ENCODE measurements at regions not wholly inside any gene's neighbourhood (a gene's known extent, or its start where the extent isn't known, plus 50 kb on each side); places are given as distances from the start of the nearest gene placed in this dataset.

- Histone ChIP-seq H3K36me3 (ENCODE audit: control insufficient read depth in 1 of 2, insufficient read depth in 2 of 2, low read length in 2 of 2) (no peaks in the 10 kb centered on the region), H3K4me3 (ENCODE audit: low read depth in 1 of 2, low read length in 2 of 2) (no peak overlapping the region), H3K4me1 (ENCODE audit: control insufficient read depth in 1 of 2, insufficient read depth in 2 of 2, low read length in 2 of 2) (no peaks in the 10 kb centered on the region), H3K9me3 (ENCODE audit: control insufficient read depth in 1 of 2, low read length in 2 of 2) (no peaks in the 10 kb centered on the region), H3K27me3 (ENCODE audit: low read depth, low read length) (no peaks in the 10 kb centered on the region), H3K27ac (ENCODE audit: low read length) (no peak overlapping the region)
Observed at GRCh38 chr1:106027871-106028270, 1028.6 kb upstream of the PRMT6 start.

DNA sequence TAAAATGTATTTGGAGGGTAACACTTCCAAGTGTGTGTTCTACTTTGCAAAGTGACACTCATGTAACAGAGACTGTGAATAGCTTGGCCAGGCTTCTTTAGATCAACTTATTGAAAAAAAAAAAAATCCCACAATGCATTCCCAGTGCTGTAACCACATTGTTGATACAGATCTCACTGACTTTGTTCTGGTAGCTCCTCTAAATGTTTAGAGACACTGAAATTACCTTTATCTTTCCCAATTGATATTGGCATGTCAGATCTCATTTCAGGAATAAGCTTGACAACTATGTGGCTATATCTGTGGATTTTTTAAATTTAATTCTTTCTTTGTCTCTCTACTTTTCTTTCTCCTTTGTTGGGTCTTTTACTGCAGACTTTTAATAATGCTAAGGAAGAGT lies 1018.9 kb upstream of the PRMT6 start:
- Histone ChIP-seq H3K27me3 (ENCODE audit: low read depth, low read length) (no peaks in the 10 kb centered on the region), H3K36me3 (ENCODE audit: control insufficient read depth in 1 of 2, insufficient read depth in 2 of 2, low read length in 2 of 2) (no peaks in the 10 kb centered on the region), H3K9me3 (ENCODE audit: control insufficient read depth in 1 of 2, low read length in 2 of 2) (no peaks in the 10 kb centered on the region), H3K4me3 (ENCODE audit: low read depth in 1 of 2, low read length in 2 of 2) (no peak overlapping the region), H3K27ac (ENCODE audit: low read length) (no peak overlapping the region), H3K4me1 (ENCODE audit: control insufficient read depth in 1 of 2, insufficient read depth in 2 of 2, low read length in 2 of 2) (no peaks in the 10 kb centered on the region)

DNA sequence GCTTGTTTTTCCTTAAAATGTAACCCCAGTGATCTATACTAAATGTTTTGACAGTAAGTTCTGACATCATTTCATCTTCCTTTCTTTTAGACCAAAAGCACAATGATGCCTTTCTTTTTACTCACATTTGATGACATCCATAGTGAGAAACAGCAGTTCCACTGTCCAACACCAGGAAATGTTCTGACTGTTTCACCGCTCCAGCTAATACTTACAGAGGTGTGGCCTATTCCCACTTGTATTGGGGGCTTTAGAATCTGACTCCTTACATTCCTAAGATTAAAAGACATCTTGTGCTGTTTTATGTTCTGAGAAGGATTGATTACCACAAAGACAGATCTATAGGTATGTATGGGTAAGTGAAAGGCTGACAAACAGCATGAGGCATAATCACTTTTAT lies 1018.2 kb upstream of the PRMT6 start:
- no peaks in the 10 kb centered on the region for H3K36me3 ChIP-seq (ENCODE audit: control insufficient read depth in 1 of 2, insufficient read depth in 2 of 2, low read length in 2 of 2)
- no peaks in the 10 kb centered on the region for H3K4me1 ChIP-seq (ENCODE audit: control insufficient read depth in 1 of 2, insufficient read depth in 2 of 2, low read length in 2 of 2)
- no peak overlapping the region for H3K4me3 ChIP-seq (ENCODE audit: low read depth in 1 of 2, low read length in 2 of 2)
- H3K9me3 ChIP-seq (ENCODE audit: control insufficient read depth in 1 of 2, low read length in 2 of 2): no peaks in the 10 kb centered on the region
- H3K27me3 ChIP-seq (ENCODE audit: low read depth, low read length): no peaks in the 10 kb centered on the region
- no peak overlapping the region for H3K27ac ChIP-seq (ENCODE audit: low read length)

GRCh38 chr1:106043971-106044370 lies 1012.5 kb upstream of the PRMT6 start:
- Histone ChIP-seq H3K4me1 (ENCODE audit: control insufficient read depth in 1 of 2, insufficient read depth in 2 of 2, low read length in 2 of 2) (no peaks in the 10 kb centered on the region), H3K27me3 (ENCODE audit: low read depth, low read length) (no peaks in the 10 kb centered on the region), H3K36me3 (ENCODE audit: control insufficient read depth in 1 of 2, insufficient read depth in 2 of 2, low read length in 2 of 2) (no peaks in the 10 kb centered on the region), H3K4me3 (ENCODE audit: low read depth in 1 of 2, low read length in 2 of 2) (no peak overlapping the region), H3K27ac (ENCODE audit: low read length) (no peak overlapping the region), H3K9me3 (ENCODE audit: control insufficient read depth in 1 of 2, low read length in 2 of 2) (no peaks in the 10 kb centered on the region)

DNA sequence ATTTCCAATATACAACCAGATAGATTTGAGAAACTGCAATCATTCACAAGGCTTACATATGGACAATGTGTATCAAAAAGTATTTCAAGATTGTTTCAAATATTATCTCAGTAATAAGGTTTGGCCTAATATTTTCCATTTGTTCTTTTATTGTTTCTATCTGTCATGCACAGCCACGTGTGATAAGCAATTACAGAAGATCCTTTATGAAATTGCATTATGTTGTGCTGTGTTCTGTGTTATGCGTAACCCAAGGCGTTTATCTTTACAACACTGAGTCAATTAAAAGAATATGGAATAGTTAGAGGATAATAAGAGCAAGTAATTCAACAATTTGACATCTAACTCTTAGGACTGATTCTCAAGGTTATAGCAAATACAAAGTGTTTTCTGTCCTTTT lies 1009.3 kb upstream of the PRMT6 start:
- no peaks in the 10 kb centered on the region for H3K27me3 ChIP-seq (ENCODE audit: low read depth, low read length)
- no peak overlapping the region for H3K4me3 ChIP-seq (ENCODE audit: low read depth in 1 of 2, low read length in 2 of 2)
- H3K27ac ChIP-seq (ENCODE audit: low read length): no peak overlapping the region

GRCh38 chr1:106049595-106049994 lies 1006.9 kb upstream of the PRMT6 start:
- Histone ChIP-seq H3K4me3 (ENCODE audit: low read depth in 1 of 2, low read length in 2 of 2) (no peak overlapping the region), H3K9me3 (ENCODE audit: control insufficient read depth in 1 of 2, low read length in 2 of 2) (no peaks in the 10 kb centered on the region), H3K4me1 (ENCODE audit: control insufficient read depth in 1 of 2, insufficient read depth in 2 of 2, low read length in 2 of 2) (no peaks in the 10 kb centered on the region), H3K27me3 (ENCODE audit: low read depth, low read length) (no peaks in the 10 kb centered on the region), H3K27ac (ENCODE audit: low read length) (no peak overlapping the region), H3K36me3 (ENCODE audit: control insufficient read depth in 1 of 2, insufficient read depth in 2 of 2, low read length in 2 of 2) (no peaks in the 10 kb centered on the region)

More for the DNA sequence above, 1009.3 kb upstream of the PRMT6 start:
- H3K9me3 ChIP-seq (ENCODE audit: control insufficient read depth in 1 of 2, low read length in 2 of 2): no peaks in the 10 kb centered on the region
- no peaks in the 10 kb centered on the region for H3K4me1 ChIP-seq (ENCODE audit: control insufficient read depth in 1 of 2, insufficient read depth in 2 of 2, low read length in 2 of 2)
- no peaks in the 10 kb centered on the region for H3K36me3 ChIP-seq (ENCODE audit: control insufficient read depth in 1 of 2, insufficient read depth in 2 of 2, low read length in 2 of 2)

DNA sequence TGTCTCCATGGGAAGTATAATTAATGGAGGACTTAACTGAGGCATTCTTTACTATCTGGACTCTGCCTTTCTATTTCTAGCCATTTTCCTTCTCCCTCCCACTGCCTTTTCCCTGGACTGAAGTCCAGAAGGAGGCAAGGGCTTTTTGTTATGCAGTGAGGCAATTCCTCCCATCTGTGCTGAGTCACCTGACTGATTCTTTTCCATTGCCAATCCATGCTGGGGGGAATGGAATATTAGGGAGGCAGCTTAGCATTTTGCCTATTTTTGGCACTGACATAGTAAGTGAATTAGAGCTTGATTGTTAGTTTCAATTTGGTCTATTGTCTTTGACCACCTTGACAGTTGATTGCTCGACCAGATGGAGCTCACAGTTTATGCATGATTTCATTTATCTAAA lies 1000.6 kb upstream of the PRMT6 start:
- Histone ChIP-seq H3K9me3 (ENCODE audit: control insufficient read depth in 1 of 2, low read length in 2 of 2) (no peaks in the 10 kb centered on the region), H3K27ac (ENCODE audit: low read length) (no peak overlapping the region), H3K27me3 (ENCODE audit: low read depth, low read length) (no peaks in the 10 kb centered on the region), H3K4me3 (ENCODE audit: low read depth in 1 of 2, low read length in 2 of 2) (no peak overlapping the region), H3K4me1 (ENCODE audit: control insufficient read depth in 1 of 2, insufficient read depth in 2 of 2, low read length in 2 of 2) (no peaks in the 10 kb centered on the region), H3K36me3 (ENCODE audit: control insufficient read depth in 1 of 2, insufficient read depth in 2 of 2, low read length in 2 of 2) (no peaks in the 10 kb centered on the region)

DNA sequence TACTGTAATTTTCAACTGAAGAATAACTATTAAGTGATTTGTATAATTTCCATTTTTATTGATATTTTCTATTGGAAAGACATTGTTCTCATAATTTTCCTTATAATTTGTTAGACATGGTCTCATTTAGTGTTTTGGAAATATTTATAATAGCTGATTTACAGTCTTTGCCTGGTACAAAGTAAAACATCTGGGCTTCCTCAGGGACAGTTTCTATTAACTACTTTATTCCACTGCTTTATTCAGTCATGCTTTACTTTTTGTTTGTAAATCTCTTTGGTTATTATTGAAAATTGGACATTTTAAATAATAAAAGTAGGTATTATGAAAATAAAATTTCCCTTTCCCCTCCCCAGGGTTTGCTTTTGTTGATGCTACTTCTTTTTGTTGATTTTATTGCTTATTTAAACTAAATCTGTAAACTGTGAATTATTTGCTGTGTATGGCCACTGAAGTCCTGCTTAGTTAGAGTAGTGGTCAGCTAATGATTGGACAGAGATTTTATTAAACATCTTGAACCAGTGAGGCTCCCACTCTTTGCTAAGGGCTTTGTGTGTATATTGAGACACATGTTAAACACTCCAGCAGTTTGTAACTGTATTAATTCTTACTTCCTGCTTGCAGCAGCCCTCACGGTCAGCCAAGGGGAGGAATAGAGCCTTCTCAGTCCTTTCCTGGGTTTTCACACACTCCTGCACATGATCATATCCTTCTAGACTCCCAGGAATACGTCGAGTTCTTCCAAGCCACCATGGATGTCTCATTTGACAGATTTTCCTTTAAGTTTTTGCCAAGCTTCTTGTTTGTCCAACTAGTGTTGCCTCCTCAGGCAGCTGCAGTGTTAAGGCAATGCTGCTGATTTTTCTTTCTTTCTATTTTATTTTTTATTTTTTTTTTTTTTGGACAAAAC lies 994.6 kb upstream of the PRMT6 start:
- Histone ChIP-seq H3K4me1 (ENCODE audit: control insufficient read depth in 1 of 2, insufficient read depth in 2 of 2, low read length in 2 of 2) (no peaks in the 10 kb centered on the region), H3K27me3 (ENCODE audit: low read depth, low read length) (no peaks in the 10 kb centered on the region), H3K4me3 (ENCODE audit: low read depth in 1 of 2, low read length in 2 of 2) (no peak overlapping the region), H3K36me3 (ENCODE audit: control insufficient read depth in 1 of 2, insufficient read depth in 2 of 2, low read length in 2 of 2) (no peaks in the 10 kb centered on the region), H3K27ac (ENCODE audit: low read length) (no peak overlapping the region), H3K9me3 (ENCODE audit: control insufficient read depth in 1 of 2, low read length in 2 of 2) (no peaks in the 10 kb centered on the region)

DNA sequence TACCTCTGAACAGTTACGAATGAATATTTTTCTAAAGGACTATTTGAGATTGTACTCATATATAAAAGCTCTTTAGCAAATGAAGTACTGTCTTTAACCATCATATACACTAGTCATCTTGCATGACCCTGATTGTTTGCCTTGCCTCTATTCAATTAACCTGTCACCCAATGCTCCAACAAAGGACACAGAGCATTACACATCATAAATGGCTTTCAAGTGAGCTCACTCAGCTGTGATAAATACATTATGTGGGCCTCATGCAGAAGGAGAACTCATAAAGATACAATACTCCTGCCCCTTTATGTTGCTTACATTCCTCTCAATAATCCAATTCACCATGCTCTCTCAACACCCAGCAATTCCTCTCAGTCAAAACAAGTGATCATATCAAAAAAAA lies 993.0 kb upstream of the PRMT6 start:
- no peaks in the 10 kb centered on the region for H3K36me3 ChIP-seq (ENCODE audit: control insufficient read depth in 1 of 2, insufficient read depth in 2 of 2, low read length in 2 of 2)
- H3K27ac ChIP-seq (ENCODE audit: low read length): no peak overlapping the region
- H3K4me1 ChIP-seq (ENCODE audit: control insufficient read depth in 1 of 2, insufficient read depth in 2 of 2, low read length in 2 of 2): no peaks in the 10 kb centered on the region
- no peak overlapping the region for H3K4me3 ChIP-seq (ENCODE audit: low read depth in 1 of 2, low read length in 2 of 2)
- H3K27me3 ChIP-seq (ENCODE audit: low read depth, low read length): no peaks in the 10 kb centered on the region
- no peaks in the 10 kb centered on the region for H3K9me3 ChIP-seq (ENCODE audit: control insufficient read depth in 1 of 2, low read length in 2 of 2)

DNA sequence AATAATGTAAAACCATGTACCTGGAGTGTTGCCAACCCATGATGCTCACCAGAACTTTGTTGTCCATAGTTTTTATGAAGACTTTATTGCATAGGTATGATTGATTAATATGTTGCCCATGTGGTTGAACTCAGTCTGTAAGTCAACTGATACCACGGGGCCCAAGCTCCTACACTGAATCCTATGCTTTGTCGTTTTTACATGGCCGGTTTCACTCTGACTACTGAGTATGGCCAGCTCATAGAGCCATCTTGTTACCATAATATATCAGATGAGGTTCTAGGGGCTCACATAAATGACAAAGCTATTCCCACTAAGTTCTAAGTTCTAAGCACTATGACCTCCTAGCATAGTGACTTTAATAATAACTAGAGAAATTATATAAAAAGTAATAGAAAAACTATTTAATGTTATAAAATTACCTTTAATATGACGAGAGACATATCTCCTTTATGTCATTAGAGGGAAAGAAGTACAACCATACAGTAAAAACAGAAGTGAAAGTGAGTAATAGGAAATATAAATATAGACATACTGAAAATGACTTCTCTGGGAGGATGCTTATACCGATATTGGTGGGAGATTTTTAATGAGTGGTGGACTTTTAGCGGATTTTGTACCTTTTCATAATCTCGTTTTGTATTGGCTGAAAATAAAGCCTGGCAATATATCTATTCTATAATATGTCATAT lies 983.4 kb upstream of the PRMT6 start:
- Histone ChIP-seq H3K4me1 (ENCODE audit: control insufficient read depth in 1 of 2, insufficient read depth in 2 of 2, low read length in 2 of 2) (no peaks in the 10 kb centered on the region), H3K36me3 (ENCODE audit: control insufficient read depth in 1 of 2, insufficient read depth in 2 of 2, low read length in 2 of 2) (no peaks in the 10 kb centered on the region), H3K4me3 (ENCODE audit: low read depth in 1 of 2, low read length in 2 of 2) (no peak overlapping the region), H3K27me3 (ENCODE audit: low read depth, low read length) (no peaks in the 10 kb centered on the region), H3K27ac (ENCODE audit: low read length) (no peak overlapping the region), H3K9me3 (ENCODE audit: control insufficient read depth in 1 of 2, low read length in 2 of 2) (no peaks in the 10 kb centered on the region)

DNA sequence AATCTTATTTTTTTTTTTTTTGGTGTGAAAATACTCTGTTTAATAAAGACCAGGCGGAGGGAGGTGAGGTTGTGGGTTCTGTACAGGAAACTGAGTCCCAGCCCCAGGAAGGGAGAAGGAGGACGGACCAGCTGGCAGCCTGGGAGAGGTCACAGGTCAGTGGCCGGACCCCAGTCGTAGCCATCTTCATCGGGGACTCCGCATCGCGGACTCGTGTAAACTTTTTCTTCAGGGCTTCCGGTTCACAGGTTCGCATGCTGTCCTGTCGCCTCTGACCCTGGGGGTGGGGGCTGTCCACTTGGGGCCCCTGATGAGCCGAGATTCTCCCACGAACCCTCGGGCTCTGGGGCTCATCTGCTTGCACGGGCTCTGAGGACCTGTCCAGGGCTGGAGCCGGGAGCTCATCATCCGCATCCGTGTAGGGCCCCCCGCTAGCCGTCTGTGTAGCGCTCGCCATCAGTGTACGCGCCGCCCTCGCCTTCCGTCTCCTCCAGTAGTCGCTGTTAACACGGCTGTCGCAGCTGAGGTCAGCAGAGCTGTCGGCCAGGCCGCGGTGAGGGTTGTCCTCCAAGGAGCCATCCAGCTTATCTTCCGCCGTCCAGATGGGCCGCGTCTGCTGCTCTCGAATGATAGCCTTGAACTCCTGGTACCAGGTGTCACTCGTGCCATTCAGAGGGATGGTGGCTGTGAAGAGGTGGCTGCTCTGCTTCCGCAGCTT lies 975.7 kb upstream of the PRMT6 start:
- Histone ChIP-seq H3K9me3 (ENCODE audit: control insufficient read depth in 1 of 2, low read length in 2 of 2) (no peaks in the 10 kb centered on the region), H3K4me3 (ENCODE audit: low read depth in 1 of 2, low read length in 2 of 2) (no peak overlapping the region), H3K4me1 (ENCODE audit: control insufficient read depth in 1 of 2, insufficient read depth in 2 of 2, low read length in 2 of 2) (no peaks in the 10 kb centered on the region), H3K27me3 (ENCODE audit: low read depth, low read length) (no peaks in the 10 kb centered on the region), H3K27ac (ENCODE audit: low read length) (no peak overlapping the region), H3K36me3 (ENCODE audit: control insufficient read depth in 1 of 2, insufficient read depth in 2 of 2, low read length in 2 of 2) (no peaks in the 10 kb centered on the region)
